ENCODE measurements at regions not wholly inside any gene's neighbourhood (a gene's known extent, or its start where the extent isn't known, plus 50 kb on each side); places are given as distances from the start of the nearest gene placed in this dataset.

DNA sequence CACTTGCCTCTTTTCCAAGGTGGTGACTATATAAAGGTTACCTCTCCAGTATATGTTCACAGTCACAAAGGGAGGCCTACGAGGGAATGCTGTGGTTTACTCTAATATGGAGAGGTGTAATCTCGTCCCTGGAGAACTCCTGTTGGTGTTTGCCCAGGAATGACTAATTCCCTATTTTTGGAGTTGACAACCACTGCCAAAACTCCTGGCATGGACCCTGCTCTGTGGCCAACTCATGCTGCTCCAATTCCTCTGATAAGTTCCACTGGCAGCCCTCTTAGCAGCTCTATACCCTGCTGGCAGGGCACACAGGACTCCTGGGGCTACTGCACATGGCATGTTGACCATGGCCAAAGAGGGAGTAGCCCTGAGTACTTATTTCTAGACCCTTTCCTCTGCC is 418.7 kb upstream of the ANO5 start:
- no peak overlapping the region for H3K4me2 ChIP-seq (ENCODE audit: low read depth, low read length)
- no TSS peak for BruUV-seq (replicated peaks)
- FAIRE-seq: no peak
- in situ Hi-C loops (cut with HindIII; ENCODE audit: extremely low pct_ligation_motif_present, low pct_unique_long_range_greater_than_20kb) (no loop called here), intact Hi-C loops (cut with micrococcal nuclease; ENCODE audit: unreplicated experiment) (no loop called here)
- peaks cover 33% of the 10 kb centered on the region for H3K9me3 ChIP-seq (ENCODE audit: low read length)
- no peaks in the 10 kb centered on the region for H3K27me3 ChIP-seq (ENCODE audit: control insufficient read depth in 1 of 2, insufficient read depth in 2 of 2, low read length in 2 of 2)
- CTCF ChIA-PET (ENCODE audit: low intra/inter-chr PET ratio, low total read pairs): no interaction called here
- H3K4me3 ChIP-seq (replicated peaks in 1 of 3; ENCODE audit: insufficient read depth in 1 of 3, low read depth in 2 of 3, low read length in 3 of 3): no peak overlapping the region
- no peak overlapping the region for H3K9ac ChIP-seq (ENCODE audit: insufficient read depth, low read depth, low read length)
- TF ChIP-seq HCFC1 (IDR thresholded peaks at IDR 0.05; ENCODE audit: low read depth, low read length) (no peak), ZNF652 (CRISPR knock-in tag; IDR thresholded peaks at IDR 0.05; ENCODE audit: borderline replicate concordance, low read depth) (no peak), KDM1A (CRISPR knock-in tag; IDR thresholded peaks at IDR 0.05) (no peak), HOXA9 (CRISPR knock-in tag; IDR thresholded peaks at IDR 0.05; ENCODE audit: borderline replicate concordance) (no peak), RXRA (CRISPR knock-in tag; IDR thresholded peaks at IDR 0.05) (no peak)
- TF ChIP-seq, protein P1, sequence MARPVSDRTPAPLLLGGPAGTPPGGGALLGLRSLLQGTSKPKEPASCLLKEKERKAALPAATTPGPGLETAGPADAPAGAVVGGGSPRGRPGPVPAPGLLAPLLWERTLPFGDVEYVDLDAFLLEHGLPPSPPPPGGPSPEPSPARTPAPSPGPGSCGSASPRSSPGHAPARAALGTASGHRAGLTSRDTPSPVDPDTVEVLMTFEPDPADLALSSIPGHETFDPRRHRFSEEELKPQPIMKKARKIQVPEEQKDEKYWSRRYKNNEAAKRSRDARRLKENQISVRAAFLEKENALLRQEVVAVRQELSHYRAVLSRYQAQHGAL (CRISPR knock-in tag; IDR thresholded peaks at IDR 0.05; ENCODE audit: not compliant biosample characterization): no peak
- TF ChIP-seq, protein P2, sequence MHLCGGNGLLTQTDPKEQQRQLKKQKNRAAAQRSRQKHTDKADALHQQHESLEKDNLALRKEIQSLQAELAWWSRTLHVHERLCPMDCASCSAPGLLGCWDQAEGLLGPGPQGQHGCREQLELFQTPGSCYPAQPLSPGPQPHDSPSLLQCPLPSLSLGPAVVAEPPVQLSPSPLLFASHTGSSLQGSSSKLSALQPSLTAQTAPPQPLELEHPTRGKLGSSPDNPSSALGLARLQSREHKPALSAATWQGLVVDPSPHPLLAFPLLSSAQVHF (CRISPR knock-in tag; IDR thresholded peaks at IDR 0.05): no peak
- no peaks in the 10 kb centered on the region for H3K79me2 ChIP-seq (ENCODE audit: insufficient read depth, low read length)
- POLR2A ChIA-PET: no interaction called here
- no peak overlapping the region for H3K27ac ChIP-seq (ENCODE audit: extremely low read length, insufficient read depth, low read length)
- H2AFZ ChIP-seq (ENCODE audit: low read length): no peak overlapping the region
- H4K20me1 ChIP-seq (ENCODE audit: insufficient read depth, low read length): no peaks in the 10 kb centered on the region
- H3K4me1 ChIP-seq (ENCODE audit: insufficient read depth, low read length): no peaks in the 10 kb centered on the region
- no peak for DNase-seq (ENCODE audit: low spot score)
- no peaks in the 10 kb centered on the region for H3K36me3 ChIP-seq (replicated peaks in 1 of 2; ENCODE audit: control insufficient read depth in 1 of 2, insufficient read depth in 2 of 2, low read length in 2 of 2)
- 0% methylated on average over 2 of the region's 2 CpGs for WGBS (ENCODE audit: low lambda C conversion rate)
- ATAC-seq: no peak

DNA sequence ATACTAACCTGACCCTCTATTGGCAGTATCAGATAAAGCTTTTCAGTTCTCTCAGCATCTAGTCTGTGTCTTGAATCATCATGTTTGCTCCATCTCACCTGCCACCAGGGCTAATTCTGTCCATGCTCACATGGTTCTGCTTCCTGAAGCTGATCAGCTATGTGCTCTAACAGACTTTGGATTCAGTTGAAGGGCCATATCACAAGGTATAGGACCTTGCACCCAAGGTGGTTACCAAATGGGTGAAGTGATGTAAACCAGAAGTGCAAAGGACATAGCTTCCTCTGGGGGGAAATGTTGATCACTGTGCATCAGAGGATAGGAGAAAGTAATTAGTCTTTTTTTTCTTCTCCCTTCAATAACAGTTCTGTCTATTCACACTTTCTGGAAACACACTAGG is 417.0 kb upstream of the ANO5 start:
- no TSS peak for BruUV-seq (replicated peaks)
- ATAC-seq (no peak), DNase-seq (ENCODE audit: low spot score) (no peak), FAIRE-seq (no peak)
- Histone ChIP-seq H3K27ac (ENCODE audit: extremely low read length, insufficient read depth, low read length) (no peak overlapping the region), H3K4me1 (ENCODE audit: insufficient read depth, low read length) (no peaks in the 10 kb centered on the region), H3K79me2 (ENCODE audit: insufficient read depth, low read length) (no peaks in the 10 kb centered on the region), H3K9ac (ENCODE audit: insufficient read depth, low read depth, low read length) (no peak overlapping the region), H3K9me3 (ENCODE audit: low read length) (peaks cover 38% of the 10 kb centered on the region), H3K4me2 (ENCODE audit: low read depth, low read length) (no peak overlapping the region), H3K27me3 (ENCODE audit: control insufficient read depth in 1 of 2, insufficient read depth in 2 of 2, low read length in 2 of 2) (no peaks in the 10 kb centered on the region), H3K36me3 (replicated peaks in 1 of 2; ENCODE audit: control insufficient read depth in 1 of 2, insufficient read depth in 2 of 2, low read length in 2 of 2) (no peaks in the 10 kb centered on the region), H3K4me3 (replicated peaks in 1 of 3; ENCODE audit: insufficient read depth in 1 of 3, low read depth in 2 of 3, low read length in 3 of 3) (no peak overlapping the region), H4K20me1 (ENCODE audit: insufficient read depth, low read length) (no peaks in the 10 kb centered on the region), H2AFZ (ENCODE audit: low read length) (no peak overlapping the region)
- CTCF ChIA-PET (ENCODE audit: low intra/inter-chr PET ratio, low total read pairs): no interaction called here
- in situ Hi-C loops (cut with HindIII; ENCODE audit: extremely low pct_ligation_motif_present, low pct_unique_long_range_greater_than_20kb) (no loop called here), intact Hi-C loops (cut with micrococcal nuclease; ENCODE audit: unreplicated experiment) (no loop called here)
- POLR2A ChIA-PET: no interaction called here
- TF ChIP-seq ZMAT3 (CRISPR knock-in tag; conservative IDR thresholded peaks at IDR 0.05) (no peak), TARDBP (CRISPR knock-in tag; IDR thresholded peaks at IDR 0.05) (no peak), ZNF547 (CRISPR knock-in tag; IDR thresholded peaks at IDR 0.05) (no peak), PHF5A (CRISPR knock-in tag; IDR thresholded peaks at IDR 0.05; ENCODE audit: low read depth, unreplicated experiment) (no peak), POGZ (CRISPR knock-in tag; IDR thresholded peaks at IDR 0.05) (no peak), ZNF589 (CRISPR knock-in tag; conservative IDR thresholded peaks at IDR 0.05) (no peak)
- TF ChIP-seq, protein P3, sequence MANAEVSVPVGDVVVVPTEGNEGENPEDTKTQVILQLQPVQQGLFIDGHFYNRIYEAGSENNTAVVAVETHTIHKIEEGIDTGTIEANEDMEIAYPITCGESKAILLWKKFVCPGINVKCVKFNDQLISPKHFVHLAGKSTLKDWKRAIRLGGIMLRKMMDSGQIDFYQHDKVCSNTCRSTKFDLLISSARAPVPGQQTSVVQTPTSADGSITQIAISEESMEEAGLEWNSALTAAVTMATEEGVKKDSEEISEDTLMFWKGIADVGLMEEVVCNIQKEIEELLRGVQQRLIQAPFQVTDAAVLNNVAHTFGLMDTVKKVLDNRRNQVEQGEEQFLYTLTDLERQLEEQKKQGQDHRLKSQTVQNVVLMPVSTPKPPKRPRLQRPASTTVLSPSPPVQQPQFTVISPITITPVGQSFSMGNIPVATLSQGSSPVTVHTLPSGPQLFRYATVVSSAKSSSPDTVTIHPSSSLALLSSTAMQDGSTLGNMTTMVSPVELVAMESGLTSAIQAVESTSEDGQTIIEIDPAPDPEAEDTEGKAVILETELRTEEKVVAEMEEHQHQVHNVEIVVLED (CRISPR knock-in tag; IDR thresholded peaks at IDR 0.05; ENCODE audit: borderline replicate concordance): no peak
- TF ChIP-seq, protein P4, sequence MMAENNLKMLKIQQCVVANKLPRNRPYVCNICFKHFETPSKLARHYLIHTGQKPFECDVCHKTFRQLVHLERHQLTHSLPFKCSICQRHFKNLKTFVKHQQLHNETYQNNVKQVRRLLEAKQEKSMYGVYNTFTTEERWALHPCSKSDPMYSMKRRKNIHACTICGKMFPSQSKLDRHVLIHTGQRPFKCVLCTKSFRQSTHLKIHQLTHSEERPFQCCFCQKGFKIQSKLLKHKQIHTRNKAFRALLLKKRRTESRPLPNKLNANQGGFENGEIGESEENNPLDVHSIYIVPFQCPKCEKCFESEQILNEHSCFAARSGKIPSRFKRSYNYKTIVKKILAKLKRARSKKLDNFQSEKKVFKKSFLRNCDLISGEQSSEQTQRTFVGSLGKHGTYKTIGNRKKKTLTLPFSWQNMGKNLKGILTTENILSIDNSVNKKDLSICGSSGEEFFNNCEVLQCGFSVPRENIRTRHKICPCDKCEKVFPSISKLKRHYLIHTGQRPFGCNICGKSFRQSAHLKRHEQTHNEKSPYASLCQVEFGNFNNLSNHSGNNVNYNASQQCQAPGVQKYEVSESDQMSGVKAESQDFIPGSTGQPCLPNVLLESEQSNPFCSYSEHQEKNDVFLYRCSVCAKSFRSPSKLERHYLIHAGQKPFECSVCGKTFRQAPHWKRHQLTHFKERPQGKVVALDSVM (CRISPR knock-in tag; IDR thresholded peaks at IDR 0.05): no peak
- TF ChIP-seq, protein P5, sequence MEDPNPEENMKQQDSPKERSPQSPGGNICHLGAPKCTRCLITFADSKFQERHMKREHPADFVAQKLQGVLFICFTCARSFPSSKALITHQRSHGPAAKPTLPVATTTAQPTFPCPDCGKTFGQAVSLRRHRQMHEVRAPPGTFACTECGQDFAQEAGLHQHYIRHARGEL (CRISPR knock-in tag; IDR thresholded peaks at IDR 0.05): no peak
